ENCODE measurements at regions not wholly inside any gene's neighbourhood (a gene's known extent, or its start where the extent isn't known, plus 50 kb on each side); places are given as distances from the start of the nearest gene placed in this dataset.

DNA sequence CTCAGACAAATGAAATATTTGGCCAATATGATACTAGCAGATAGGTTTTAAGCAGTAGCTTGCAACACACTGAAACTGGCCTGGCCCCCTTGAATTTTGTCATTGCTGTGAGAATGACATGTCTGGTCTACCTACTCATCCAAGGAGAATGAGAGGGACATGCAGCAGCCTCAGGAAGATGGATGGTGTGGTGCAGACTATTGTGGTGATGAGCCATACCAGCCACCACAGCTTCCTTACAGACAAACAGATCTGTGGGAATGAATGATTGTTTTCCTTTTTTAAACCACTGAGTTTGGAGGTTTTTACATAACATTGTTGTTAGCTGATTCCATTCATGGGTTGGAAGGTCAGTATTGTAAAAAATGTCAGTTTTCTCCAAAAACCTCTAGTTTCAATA is 133.7 kb upstream of the POU1F1 start:
- TF ChIP-seq, protein P1, sequence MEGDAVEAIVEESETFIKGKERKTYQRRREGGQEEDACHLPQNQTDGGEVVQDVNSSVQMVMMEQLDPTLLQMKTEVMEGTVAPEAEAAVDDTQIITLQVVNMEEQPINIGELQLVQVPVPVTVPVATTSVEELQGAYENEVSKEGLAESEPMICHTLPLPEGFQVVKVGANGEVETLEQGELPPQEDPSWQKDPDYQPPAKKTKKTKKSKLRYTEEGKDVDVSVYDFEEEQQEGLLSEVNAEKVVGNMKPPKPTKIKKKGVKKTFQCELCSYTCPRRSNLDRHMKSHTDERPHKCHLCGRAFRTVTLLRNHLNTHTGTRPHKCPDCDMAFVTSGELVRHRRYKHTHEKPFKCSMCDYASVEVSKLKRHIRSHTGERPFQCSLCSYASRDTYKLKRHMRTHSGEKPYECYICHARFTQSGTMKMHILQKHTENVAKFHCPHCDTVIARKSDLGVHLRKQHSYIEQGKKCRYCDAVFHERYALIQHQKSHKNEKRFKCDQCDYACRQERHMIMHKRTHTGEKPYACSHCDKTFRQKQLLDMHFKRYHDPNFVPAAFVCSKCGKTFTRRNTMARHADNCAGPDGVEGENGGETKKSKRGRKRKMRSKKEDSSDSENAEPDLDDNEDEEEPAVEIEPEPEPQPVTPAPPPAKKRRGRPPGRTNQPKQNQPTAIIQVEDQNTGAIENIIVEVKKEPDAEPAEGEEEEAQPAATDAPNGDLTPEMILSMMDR (conservative IDR thresholded peaks at IDR 0.05; ENCODE audit: low read depth, low read length) = no peak
- no peak for TF ChIP-seq EZH2 (IDR thresholded peaks at IDR 0.05; ENCODE audit: borderline replicate concordance, low read depth, low read length, poor library complexity, severe bottlenecking)
